ENCODE measurements at regions not wholly inside any gene's neighbourhood (a gene's known extent, or its start where the extent isn't known, plus 50 kb on each side); places are given as distances from the start of the nearest gene placed in this dataset.
"Not testable (repeated sequence)": the region's sequence is repeated elsewhere in the genome, so short reads cannot be mapped to it uniquely, and the experiment has no call there.

DNA sequence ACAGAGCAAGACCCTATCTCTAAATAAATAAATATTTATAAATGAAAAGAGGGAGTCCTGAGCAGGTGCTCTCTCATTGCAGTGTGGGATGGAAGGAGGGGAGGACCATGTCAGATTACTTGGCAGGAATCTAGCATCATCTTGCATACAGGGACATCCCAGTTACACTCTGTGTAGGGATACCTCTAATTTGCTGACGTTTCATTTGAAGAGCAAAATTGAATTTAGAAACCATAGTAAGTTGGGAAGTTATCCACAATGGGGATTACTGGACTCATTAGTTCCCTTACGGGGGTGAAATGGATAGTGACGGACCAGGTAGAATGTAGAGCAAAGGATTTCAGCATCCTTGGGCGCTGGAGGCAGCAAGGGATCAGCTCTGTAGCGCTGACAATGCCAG is 52.1 kb downstream of the ARHGEF18 start:
- Mint-ChIP-seq H3K4me3 (no peak overlapping the region), H3K4me1 (peaks cover 38% of the 10 kb centered on the region), H3K27me3 (no peaks in the 10 kb centered on the region), H3K27ac (peak overlapping the region; percentile 74), H3K9me3 (ENCODE audit: insufficient read depth) (no peaks in the 10 kb centered on the region)
- intact Hi-C loops (cut with micrococcal nuclease) = no loop called here
- H3K9ac ChIP-seq (ENCODE audit: low read length) = no peak overlapping the region
- no peak overlapping the region for H3K4me3 ChIP-seq (ENCODE audit: control extremely low read depth in 1 of 5, extremely low read depth in 1 of 5, insufficient read depth in 1 of 5, low read depth in 2 of 5, low read length in 4 of 5)
- H3K36me3 ChIP-seq (replicated peaks in 1 of 2; ENCODE audit: control extremely low read depth in 1 of 2, control insufficient read depth in 1 of 2, extremely low read depth in 1 of 2, insufficient read depth in 2 of 2, low read length in 1 of 2) = peaks cover 22 to 73% of the 10 kb centered on the region in 2 experiments
- 97% methylated on average over 5 of the region's 5 CpGs for WGBS (ENCODE audit: insufficient coverage)
- ATAC-seq (ENCODE audit: low read depth) (no peak), DNase-seq (no peak)
- H3K27ac ChIP-seq (ENCODE audit: low read length in 2 of 2) = no peak overlapping the region
- H3K4me2 ChIP-seq (replicated peaks; ENCODE audit: low read depth, low read length, poor library complexity, severe bottlenecking) = no peak overlapping the region
- peaks cover 98% of the 10 kb centered on the region for H3K79me2 ChIP-seq (ENCODE audit: control insufficient read depth, insufficient read depth, low read length)
- ChIA-PET POLR2A (interaction anchor here (0.5 kb wide), 1 partner anchor 298 kb away, joined by 3 read pairs; no protein-coding TSS in a partner anchor), CTCF (no interaction called here)
- peaks cover 0 to 16% (median 3%) of the 10 kb centered on the region in 3 donors for H3K9me3 ChIP-seq (ENCODE audit: control extremely low read depth in 1 of 3, control insufficient read depth in 2 of 3, insufficient read depth in 1 of 3, low read length in 2 of 3)
- TF ChIP-seq, protein P1, sequence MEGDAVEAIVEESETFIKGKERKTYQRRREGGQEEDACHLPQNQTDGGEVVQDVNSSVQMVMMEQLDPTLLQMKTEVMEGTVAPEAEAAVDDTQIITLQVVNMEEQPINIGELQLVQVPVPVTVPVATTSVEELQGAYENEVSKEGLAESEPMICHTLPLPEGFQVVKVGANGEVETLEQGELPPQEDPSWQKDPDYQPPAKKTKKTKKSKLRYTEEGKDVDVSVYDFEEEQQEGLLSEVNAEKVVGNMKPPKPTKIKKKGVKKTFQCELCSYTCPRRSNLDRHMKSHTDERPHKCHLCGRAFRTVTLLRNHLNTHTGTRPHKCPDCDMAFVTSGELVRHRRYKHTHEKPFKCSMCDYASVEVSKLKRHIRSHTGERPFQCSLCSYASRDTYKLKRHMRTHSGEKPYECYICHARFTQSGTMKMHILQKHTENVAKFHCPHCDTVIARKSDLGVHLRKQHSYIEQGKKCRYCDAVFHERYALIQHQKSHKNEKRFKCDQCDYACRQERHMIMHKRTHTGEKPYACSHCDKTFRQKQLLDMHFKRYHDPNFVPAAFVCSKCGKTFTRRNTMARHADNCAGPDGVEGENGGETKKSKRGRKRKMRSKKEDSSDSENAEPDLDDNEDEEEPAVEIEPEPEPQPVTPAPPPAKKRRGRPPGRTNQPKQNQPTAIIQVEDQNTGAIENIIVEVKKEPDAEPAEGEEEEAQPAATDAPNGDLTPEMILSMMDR (IDR thresholded peaks at IDR 0.05) = no peak
- no peak for TF ChIP-seq EZH2 (IDR thresholded peaks at IDR 0.05; ENCODE audit: borderline replicate concordance, insufficient read depth, low read depth, low read length, poor library complexity, severe bottlenecking)
- H3K27me3 ChIP-seq (replicated peaks in 1 of 4; ENCODE audit: control extremely low read depth in 1 of 4, control insufficient read depth in 3 of 4, insufficient read depth in 4 of 4, low read length in 3 of 4) = no peaks in the 10 kb centered on the region
- H2AFZ ChIP-seq (ENCODE audit: insufficient read depth, low read depth, low read length, poor library complexity, severe bottlenecking) = no peak overlapping the region
- H4K20me1 ChIP-seq (ENCODE audit: control insufficient read depth, insufficient read depth, low read length, poor library complexity, severe bottlenecking) = peaks cover 100% of the 10 kb centered on the region
- peaks cover 18 to 21% of the 10 kb centered on the region in 2 donors for H3K4me1 ChIP-seq (ENCODE audit: control insufficient read depth in 2 of 2, insufficient read depth in 2 of 2, low read length in 2 of 2)

DNA sequence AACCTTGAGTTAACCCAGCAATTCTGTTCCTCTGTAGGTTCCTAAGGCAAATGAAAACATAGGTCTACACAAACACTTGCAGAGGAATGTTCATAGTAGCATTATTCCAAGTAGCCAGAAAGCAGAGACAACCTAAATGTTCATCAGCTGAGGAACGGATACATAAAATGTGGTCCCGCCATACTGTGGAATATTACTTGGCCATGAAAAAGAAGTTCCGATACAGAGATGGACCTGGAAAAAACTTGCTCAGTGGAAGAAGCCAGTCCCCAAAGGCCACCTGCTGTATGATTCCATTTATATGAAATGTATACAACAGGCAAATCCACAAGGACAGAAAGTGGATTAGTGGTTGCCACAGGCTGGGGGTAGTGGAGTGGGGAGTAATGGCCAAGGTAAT is 53.0 kb downstream of the ARHGEF18 start:
- peaks cover 98% of the 10 kb centered on the region for H3K79me2 ChIP-seq (ENCODE audit: control insufficient read depth, insufficient read depth, low read length)
- no peak for ATAC-seq (ENCODE audit: low read depth)

DNA sequence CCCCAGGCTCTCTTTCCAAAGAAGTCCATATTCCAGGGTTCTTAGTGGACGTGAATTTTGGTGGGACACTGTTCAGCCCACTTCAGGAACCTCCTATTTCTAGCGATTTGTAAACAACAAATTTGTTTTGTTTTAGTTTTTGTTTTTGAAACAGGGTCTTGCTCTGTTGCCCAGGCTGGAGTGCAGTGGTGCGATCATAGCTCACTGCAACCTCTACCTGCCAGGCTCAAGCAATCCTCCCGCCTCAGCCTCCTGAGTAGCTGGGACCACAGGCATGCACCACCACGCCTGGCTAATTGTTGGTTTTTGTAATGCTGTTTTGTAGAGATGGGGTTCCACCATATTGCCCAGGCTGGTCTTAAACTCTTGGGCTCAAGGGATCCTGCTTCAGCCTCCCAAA is 56.7 kb downstream of the ARHGEF18 start:
- intact Hi-C loops (cut with micrococcal nuclease); ATAC-seq (ENCODE audit: low read depth); POLR2A ChIA-PET; H3K9me3 Mint-ChIP-seq (ENCODE audit: insufficient read depth); H3K27ac ChIP-seq (ENCODE audit: low read length in 2 of 2); H3K4me2 ChIP-seq (replicated peaks; ENCODE audit: low read depth, low read length, poor library complexity, severe bottlenecking); H3K4me3 ChIP-seq (ENCODE audit: control extremely low read depth in 1 of 5, extremely low read depth in 1 of 5, insufficient read depth in 1 of 5, low read depth in 2 of 5, low read length in 4 of 5); CTCF ChIA-PET; H3K4me3 Mint-ChIP-seq; H2AFZ ChIP-seq (ENCODE audit: insufficient read depth, low read depth, low read length, poor library complexity, severe bottlenecking); H3K27me3 Mint-ChIP-seq; H3K9ac ChIP-seq (ENCODE audit: low read length); DNase-seq; H3K27me3 ChIP-seq (replicated peaks in 1 of 4; ENCODE audit: control extremely low read depth in 1 of 4, control insufficient read depth in 3 of 4, insufficient read depth in 4 of 4, low read length in 3 of 4): not testable (repeated sequence)
- 100% methylated on average over 2 of the region's 5 CpGs for WGBS (ENCODE audit: insufficient coverage)
- H3K79me2 ChIP-seq (ENCODE audit: control insufficient read depth, insufficient read depth, low read length) = peaks cover 99% of the 10 kb centered on the region
- Mint-ChIP-seq H3K4me1 (peaks cover 30% of the 10 kb centered on the region), H3K27ac (peak overlapping the region; percentile 16)
- peaks cover 0 to 20% (median 3%) of the 10 kb centered on the region in 3 donors for H3K9me3 ChIP-seq (ENCODE audit: control extremely low read depth in 1 of 3, control insufficient read depth in 2 of 3, insufficient read depth in 1 of 3, low read length in 2 of 3)
- H3K4me1 ChIP-seq (ENCODE audit: control insufficient read depth in 2 of 2, insufficient read depth in 2 of 2, low read length in 2 of 2) = peaks cover 10 to 19% of the 10 kb centered on the region in 2 donors
- H3K36me3 ChIP-seq (replicated peaks in 1 of 2; ENCODE audit: control extremely low read depth in 1 of 2, control insufficient read depth in 1 of 2, extremely low read depth in 1 of 2, insufficient read depth in 2 of 2, low read length in 1 of 2) = peaks cover 28 to 64% of the 10 kb centered on the region in 2 experiments
- peaks cover 91% of the 10 kb centered on the region for H4K20me1 ChIP-seq (ENCODE audit: control insufficient read depth, insufficient read depth, low read length, poor library complexity, severe bottlenecking)

More for the DNA sequence above, 53.0 kb downstream of the ARHGEF18 start:
- TF ChIP-seq, protein P1 (IDR thresholded peaks at IDR 0.05) = no peak
- TF ChIP-seq EZH2 (IDR thresholded peaks at IDR 0.05; ENCODE audit: borderline replicate concordance, insufficient read depth, low read depth, low read length, poor library complexity, severe bottlenecking) = no peak
- no peak overlapping the region for H3K4me3 ChIP-seq (ENCODE audit: control extremely low read depth in 1 of 5, extremely low read depth in 1 of 5, insufficient read depth in 1 of 5, low read depth in 2 of 5, low read length in 4 of 5)
- no peak overlapping the region for H3K4me2 ChIP-seq (replicated peaks; ENCODE audit: low read depth, low read length, poor library complexity, severe bottlenecking)
- peaks cover 0 to 16% (median 3%) of the 10 kb centered on the region in 3 donors for H3K9me3 ChIP-seq (ENCODE audit: control extremely low read depth in 1 of 3, control insufficient read depth in 2 of 3, insufficient read depth in 1 of 3, low read length in 2 of 3)
- WGBS (ENCODE audit: insufficient coverage) = 75% methylated on average over 2 of the region's 3 CpGs
- no peak overlapping the region for H3K27ac ChIP-seq (ENCODE audit: low read length in 2 of 2)
- peaks cover 35% of the 10 kb centered on the region for H3K4me1 Mint-ChIP-seq
- H3K27me3 Mint-ChIP-seq = no peaks in the 10 kb centered on the region
- H3K4me3 Mint-ChIP-seq = no peak overlapping the region
- H3K36me3 ChIP-seq (replicated peaks in 1 of 2; ENCODE audit: control extremely low read depth in 1 of 2, control insufficient read depth in 1 of 2, extremely low read depth in 1 of 2, insufficient read depth in 2 of 2, low read length in 1 of 2) = peaks cover 27 to 70% of the 10 kb centered on the region in 2 experiments
- CTCF ChIA-PET = interaction anchor here (1.0 to 1.6 kb wide), 2 partner anchors 50 to 53 kb away, joined by 3 to 4 read pairs; partner anchors contain the start of gene ARHGEF18
- H2AFZ ChIP-seq (ENCODE audit: insufficient read depth, low read depth, low read length, poor library complexity, severe bottlenecking) = no peak overlapping the region
- H3K4me1 ChIP-seq (ENCODE audit: control insufficient read depth in 2 of 2, insufficient read depth in 2 of 2, low read length in 2 of 2) = peaks cover 14 to 16% of the 10 kb centered on the region in 2 donors
- no peak for DNase-seq
- POLR2A ChIA-PET = no interaction called here
- H3K27ac Mint-ChIP-seq = no peak overlapping the region
- no peaks in the 10 kb centered on the region for H3K9me3 Mint-ChIP-seq (ENCODE audit: insufficient read depth)
- no peaks in the 10 kb centered on the region for H3K27me3 ChIP-seq (replicated peaks in 1 of 4; ENCODE audit: control extremely low read depth in 1 of 4, control insufficient read depth in 3 of 4, insufficient read depth in 4 of 4, low read length in 3 of 4)
- intact Hi-C loops (cut with micrococcal nuclease) = no loop called here
- H4K20me1 ChIP-seq (ENCODE audit: control insufficient read depth, insufficient read depth, low read length, poor library complexity, severe bottlenecking) = peaks cover 100% of the 10 kb centered on the region
- H3K9ac ChIP-seq (ENCODE audit: low read length) = no peak overlapping the region

All from B cell (primary cell).